Ascending aorta (tissue), 2 donors: ENCODE measurements at regions not wholly inside any gene's neighbourhood (a gene's known extent, or its start where the extent isn't known, plus 50 kb on each side); places are given as distances from the start of the nearest gene placed in this dataset.
"Not testable (repeated sequence)": the region's sequence is repeated elsewhere in the genome, so short reads cannot be mapped to it uniquely, and the experiment has no call there.

ENCODE experiments used
- DNase-seq, 2 donors: peaks; one replicate each; pipeline ENCODE4 v3.0.0-alpha.2; 2019; ENCODE audit warnings: low spot score in 2 of 2
- H3K27ac ChIP-seq, 2 donors: fragments of 200-600 bp; sonication (generic); one replicate each; pipeline ENCODE4 v1.5.1; 2016 to 2017; ENCODE audit warnings: mild to moderate bottlenecking in 1 of 2
- H3K27me3 ChIP-seq: fragments of 200-600 bp; sonication (generic); one replicate; pipeline ENCODE4 v1.5.1; 2017
- H3K36me3 ChIP-seq, 2 donors: fragments of 200-600 bp; sonication (generic); one replicate each; pipeline ENCODE4 v1.5.1; 2016
- H3K4me1 ChIP-seq, 2 donors: fragments of 200-600 bp; sonication (generic); one replicate each; pipeline ENCODE4 v1.5.1; 2016 to 2017; ENCODE audit warnings: mild to moderate bottlenecking in 1 of 2
- H3K4me3 ChIP-seq, 2 donors: fragments of 200-600 bp; sonication (generic); one replicate each; pipeline ENCODE4 v1.5.1; 2016 to 2017; ENCODE audit warnings: mild to moderate bottlenecking in 1 of 2
- H3K9me3 ChIP-seq, 2 donors: fragments of 200-600 bp; sonication (generic); one replicate each; pipeline ENCODE4 v1.5.1; 2016
- intact Hi-C: fragments of 100-400 bp; cut with DNase I; formaldehyde crosslinking; loops from one replicate; pipeline ENCODE4 v1.15.1; 2023
- TF ChIP-seq, protein P1 (sequence below), 3 experiments: fragments of 200-600 bp in 2 of 3; fragments of 450-650 bp in 1 of 3; sonication (generic) in 2 of 3; IDR thresholded peaks; one replicate each; pipeline ENCODE4 v1.5.1; 2016 to 2019; ENCODE audit warnings: antibody characterized with exemption in 3 of 3, mild to moderate bottlenecking in 1 of 3, moderate library complexity in 1 of 3

DNA sequence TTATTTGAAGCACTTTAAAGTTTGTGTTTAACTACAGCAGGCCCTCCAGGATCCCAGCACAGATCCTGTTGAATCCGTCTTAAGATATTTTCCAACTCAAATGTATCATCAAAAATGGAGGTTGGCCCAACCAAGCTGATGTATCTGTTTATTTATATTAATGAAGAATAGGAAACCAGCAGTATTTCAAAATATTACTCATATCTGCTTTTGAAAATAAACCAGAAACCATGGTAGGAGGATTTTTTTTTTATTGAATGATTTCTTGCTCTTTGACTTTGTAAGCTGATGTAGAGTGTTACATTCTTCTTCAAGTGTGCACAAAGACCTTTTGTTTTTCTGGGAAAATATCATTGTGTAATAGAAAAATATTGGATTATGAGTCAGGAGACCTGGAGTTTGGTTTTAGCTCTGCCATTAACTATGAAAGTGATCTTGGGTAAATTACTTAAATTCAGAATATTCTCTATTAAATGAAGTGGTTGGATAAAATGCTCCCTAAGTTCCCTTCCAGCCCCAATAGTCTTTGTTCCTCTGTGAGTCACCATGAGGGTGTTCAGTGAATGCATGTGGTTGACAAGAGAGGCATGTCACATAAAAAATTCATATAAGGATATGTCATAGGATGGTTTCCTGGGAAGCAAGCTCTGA, 221.3 kb upstream of the GAP43 start:
- no peak for DNase-seq
- intact Hi-C loops = loop anchor here (1.0 to 5.0 kb wide), 4 partner anchors 165 to 382 kb away; partner anchors contain the start of gene ZBTB20
- Histone ChIP-seq H3K4me3 (no peak overlapping the region), H3K36me3 (no peaks in the 10 kb centered on the region), H3K27ac (peak overlapping the region; percentile 80 to 85), H3K9me3 (no peaks in the 10 kb centered on the region), H3K4me1 (peaks cover 0 to 6% of the 10 kb centered on the region in 2 donors), H3K27me3 (no peaks in the 10 kb centered on the region)
- TF ChIP-seq, protein P1, sequence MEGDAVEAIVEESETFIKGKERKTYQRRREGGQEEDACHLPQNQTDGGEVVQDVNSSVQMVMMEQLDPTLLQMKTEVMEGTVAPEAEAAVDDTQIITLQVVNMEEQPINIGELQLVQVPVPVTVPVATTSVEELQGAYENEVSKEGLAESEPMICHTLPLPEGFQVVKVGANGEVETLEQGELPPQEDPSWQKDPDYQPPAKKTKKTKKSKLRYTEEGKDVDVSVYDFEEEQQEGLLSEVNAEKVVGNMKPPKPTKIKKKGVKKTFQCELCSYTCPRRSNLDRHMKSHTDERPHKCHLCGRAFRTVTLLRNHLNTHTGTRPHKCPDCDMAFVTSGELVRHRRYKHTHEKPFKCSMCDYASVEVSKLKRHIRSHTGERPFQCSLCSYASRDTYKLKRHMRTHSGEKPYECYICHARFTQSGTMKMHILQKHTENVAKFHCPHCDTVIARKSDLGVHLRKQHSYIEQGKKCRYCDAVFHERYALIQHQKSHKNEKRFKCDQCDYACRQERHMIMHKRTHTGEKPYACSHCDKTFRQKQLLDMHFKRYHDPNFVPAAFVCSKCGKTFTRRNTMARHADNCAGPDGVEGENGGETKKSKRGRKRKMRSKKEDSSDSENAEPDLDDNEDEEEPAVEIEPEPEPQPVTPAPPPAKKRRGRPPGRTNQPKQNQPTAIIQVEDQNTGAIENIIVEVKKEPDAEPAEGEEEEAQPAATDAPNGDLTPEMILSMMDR (IDR thresholded peaks at IDR 0.05) = no peak

- no peak for DNase-seq
- TF ChIP-seq, protein P1 (IDR thresholded peaks at IDR 0.05) = no peak
- H3K27ac ChIP-seq = peak overlapping the region; percentile 80 to 85
- no peaks in the 10 kb centered on the region for H3K9me3 ChIP-seq
- H3K4me1 ChIP-seq = peaks cover 0 to 6% of the 10 kb centered on the region in 2 donors
- H3K4me3 ChIP-seq = no peak overlapping the region
- no peaks in the 10 kb centered on the region for H3K27me3 ChIP-seq
- H3K36me3 ChIP-seq = no peaks in the 10 kb centered on the region
- intact Hi-C loops = loop anchor here (5.0 kb wide), 2 partner anchors 165 to 290 kb away; no protein-coding TSS in a partner anchor
Measured at GRCh38 chr3:115402651-115403050, 220.7 kb upstream of the GAP43 start.

GRCh38 chr3:115403786-115404185, 219.5 kb upstream of the GAP43 start:
- Histone ChIP-seq H3K4me3 (no peak overlapping the region), H3K4me1 (peaks cover 0 to 6% of the 10 kb centered on the region in 2 donors), H3K27me3 (no peaks in the 10 kb centered on the region), H3K9me3 (no peaks in the 10 kb centered on the region), H3K27ac (no peak overlapping the region), H3K36me3 (no peaks in the 10 kb centered on the region)
- intact Hi-C loops = loop anchor here (5.0 kb wide), 2 partner anchors 166 to 289 kb away; no protein-coding TSS in a partner anchor
- no peak for DNase-seq
- TF ChIP-seq, protein P1 (IDR thresholded peaks at IDR 0.05) = no peak

DNA sequence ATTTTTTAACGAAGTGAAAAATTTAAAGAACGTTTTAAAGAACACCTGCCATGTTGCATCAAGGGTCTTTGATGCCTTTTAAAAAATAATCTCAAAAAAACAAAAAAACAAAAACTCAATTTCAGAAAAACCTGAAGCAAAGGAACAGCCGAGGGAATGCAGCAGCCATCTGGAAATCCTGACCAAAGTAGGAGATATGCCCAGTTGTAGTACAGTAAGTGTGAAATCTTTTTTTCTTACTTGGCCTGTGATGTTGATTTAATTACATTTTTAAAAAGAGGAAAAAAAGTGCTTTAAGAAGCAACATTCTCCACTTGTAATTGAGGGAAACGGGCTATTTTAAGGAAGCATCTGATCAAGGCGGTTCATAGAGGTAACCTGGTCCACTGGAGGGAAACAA, 213.7 kb upstream of the GAP43 start:
- H3K9me3 ChIP-seq = no peaks in the 10 kb centered on the region
- TF ChIP-seq, protein P1 (IDR thresholded peaks at IDR 0.05) = no peak
- H3K27me3 ChIP-seq = no peaks in the 10 kb centered on the region
- H3K27ac ChIP-seq = no peak overlapping the region
- intact Hi-C loops = no loop called here
- H3K4me1 ChIP-seq = no peaks in the 10 kb centered on the region
- no peak overlapping the region for H3K4me3 ChIP-seq
- no peaks in the 10 kb centered on the region for H3K36me3 ChIP-seq
- DNase-seq = no peak

GRCh38 chr3:115414610-115415009, 208.7 kb upstream of the GAP43 start:
- not testable (repeated sequence) for H3K4me3 ChIP-seq

DNA sequence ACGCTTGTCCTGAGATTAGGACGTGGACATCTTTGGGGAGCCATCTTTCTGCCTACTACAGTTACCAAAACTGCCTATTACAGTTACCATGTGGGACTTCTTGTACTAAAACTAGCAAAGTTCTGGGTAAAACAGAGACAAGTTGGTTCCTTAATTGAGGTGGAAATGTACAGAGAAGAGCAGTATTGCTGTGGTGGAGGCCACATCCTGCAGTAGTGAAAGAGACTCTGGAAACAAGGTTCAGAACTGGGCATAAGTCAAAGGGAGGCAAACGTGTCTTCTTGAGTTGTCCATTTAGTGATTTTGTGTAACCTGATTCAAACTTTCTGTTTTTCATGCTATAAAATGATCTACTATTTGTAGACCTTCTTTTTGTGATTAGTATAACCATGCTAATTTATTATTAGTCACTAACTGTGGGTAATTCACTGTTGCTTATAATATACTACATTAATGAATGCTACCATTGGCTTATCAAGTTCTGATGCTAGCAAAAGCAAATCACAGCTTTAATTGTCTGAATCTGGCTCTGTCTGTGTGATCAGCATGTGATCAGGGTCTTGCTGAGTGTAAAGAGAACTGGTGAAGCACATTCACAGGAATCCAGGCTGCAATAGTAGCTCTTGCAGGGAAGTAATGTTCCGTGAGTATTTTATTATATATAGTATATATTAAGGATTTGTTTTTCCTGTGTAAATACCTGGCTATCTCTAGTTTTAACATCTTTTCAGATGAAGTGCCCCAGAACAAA, 207.9 kb upstream of the GAP43 start:
- no peak overlapping the region for H3K27ac ChIP-seq
- intact Hi-C loops = no loop called here
- H3K9me3 ChIP-seq = no peaks in the 10 kb centered on the region
- TF ChIP-seq, protein P1 (IDR thresholded peaks at IDR 0.05) = no peak
- DNase-seq = no peak
- H3K27me3 ChIP-seq = no peaks in the 10 kb centered on the region
- no peaks in the 10 kb centered on the region for H3K4me1 ChIP-seq
- no peaks in the 10 kb centered on the region for H3K36me3 ChIP-seq
- no peak overlapping the region for H3K4me3 ChIP-seq

More at GRCh38 chr3:115414610-115415009, 208.7 kb upstream of the GAP43 start:
- intact Hi-C loops, H3K27me3 ChIP-seq, H3K36me3 ChIP-seq, H3K4me1 ChIP-seq, H3K9me3 ChIP-seq, H3K27ac ChIP-seq, DNase-seq: not testable (repeated sequence)
